ENCODE measurements at regions not wholly inside any gene's neighbourhood (a gene's known extent, or its start where the extent isn't known, plus 50 kb on each side); places are given as distances from the start of the nearest gene placed in this dataset.

DNA sequence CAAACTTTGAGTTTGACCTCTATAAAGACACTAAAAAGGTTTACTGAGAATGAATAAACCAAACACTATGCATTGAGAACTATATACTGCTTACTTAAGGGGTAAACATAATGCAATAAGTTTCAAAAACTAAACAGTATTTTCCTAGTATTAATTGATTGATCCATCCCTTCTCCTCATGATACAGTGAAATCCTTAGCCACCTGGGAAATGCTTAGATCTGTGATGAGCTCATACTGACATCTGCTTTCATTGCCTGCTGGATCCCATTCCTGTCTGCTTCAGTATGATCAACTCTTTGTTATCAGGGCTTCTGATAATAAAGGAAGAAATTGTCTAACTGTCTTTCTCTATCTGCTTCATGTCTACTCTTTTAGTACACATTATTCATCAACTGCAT is 74.9 kb upstream of the UBE2E3 start:
- Mint-ChIP-seq H3K9me3 (ENCODE audit: low read depth) (peaks cover 3% of the 10 kb centered on the region), H3K27me3 (no peaks in the 10 kb centered on the region), H3K27ac (no peak overlapping the region), H3K36me3 (ENCODE audit: insufficient read depth) (no peaks in the 10 kb centered on the region), H3K4me1 (ENCODE audit: low read depth) (no peaks in the 10 kb centered on the region), H3K4me3 (ENCODE audit: low read depth) (no peak overlapping the region)
- TF ChIP-seq, protein P1, sequence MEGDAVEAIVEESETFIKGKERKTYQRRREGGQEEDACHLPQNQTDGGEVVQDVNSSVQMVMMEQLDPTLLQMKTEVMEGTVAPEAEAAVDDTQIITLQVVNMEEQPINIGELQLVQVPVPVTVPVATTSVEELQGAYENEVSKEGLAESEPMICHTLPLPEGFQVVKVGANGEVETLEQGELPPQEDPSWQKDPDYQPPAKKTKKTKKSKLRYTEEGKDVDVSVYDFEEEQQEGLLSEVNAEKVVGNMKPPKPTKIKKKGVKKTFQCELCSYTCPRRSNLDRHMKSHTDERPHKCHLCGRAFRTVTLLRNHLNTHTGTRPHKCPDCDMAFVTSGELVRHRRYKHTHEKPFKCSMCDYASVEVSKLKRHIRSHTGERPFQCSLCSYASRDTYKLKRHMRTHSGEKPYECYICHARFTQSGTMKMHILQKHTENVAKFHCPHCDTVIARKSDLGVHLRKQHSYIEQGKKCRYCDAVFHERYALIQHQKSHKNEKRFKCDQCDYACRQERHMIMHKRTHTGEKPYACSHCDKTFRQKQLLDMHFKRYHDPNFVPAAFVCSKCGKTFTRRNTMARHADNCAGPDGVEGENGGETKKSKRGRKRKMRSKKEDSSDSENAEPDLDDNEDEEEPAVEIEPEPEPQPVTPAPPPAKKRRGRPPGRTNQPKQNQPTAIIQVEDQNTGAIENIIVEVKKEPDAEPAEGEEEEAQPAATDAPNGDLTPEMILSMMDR (IDR thresholded peaks at IDR 0.05; ENCODE audit: unreplicated experiment), result no peak
- no peak for DNase-seq (ENCODE audit: low spot score, unreplicated experiment)

DNA sequence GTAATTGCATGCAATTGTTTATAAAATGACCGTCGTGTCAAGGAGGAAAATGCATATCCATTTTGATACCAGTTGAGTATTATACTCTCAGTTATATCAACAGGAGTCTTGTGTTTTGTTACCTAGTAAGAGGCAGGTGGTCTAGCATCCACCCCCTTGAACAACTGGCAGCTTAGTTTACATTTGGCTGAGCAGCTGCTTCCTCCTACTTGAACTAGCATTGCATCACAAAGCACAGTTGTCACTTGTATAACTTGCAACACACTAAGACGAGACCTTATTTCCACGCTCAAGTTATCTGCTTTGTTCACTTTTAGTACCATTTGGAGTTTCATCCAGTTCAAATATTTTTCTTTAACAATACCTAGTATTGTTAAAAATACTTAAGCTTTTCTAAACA is 75.4 kb upstream of the UBE2E3 start:
- Mint-ChIP-seq H3K4me3 (ENCODE audit: low read depth) (no peak overlapping the region), H3K27ac (no peak overlapping the region)
- no peak for DNase-seq (ENCODE audit: low spot score, unreplicated experiment)

DNA sequence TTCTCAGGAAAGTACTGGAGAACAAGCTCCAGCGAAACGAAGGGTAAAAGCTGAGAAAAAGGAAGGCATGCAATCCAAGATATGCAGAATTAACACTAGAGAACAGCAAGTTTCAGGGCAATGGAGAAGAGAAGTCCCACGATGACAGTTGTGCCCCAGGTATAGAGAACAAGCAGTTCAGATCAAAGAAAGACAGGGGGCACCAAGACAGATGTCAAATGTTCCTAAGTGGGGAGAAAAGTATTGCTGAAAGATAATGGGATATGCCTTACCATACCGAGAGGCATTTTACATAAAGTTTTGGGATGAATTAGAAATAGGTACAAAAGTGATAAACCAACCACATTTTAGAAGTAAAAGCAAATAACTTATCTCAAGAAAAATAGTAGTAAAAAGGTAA is 79.1 kb upstream of the UBE2E3 start:
- DNase-seq (ENCODE audit: low spot score, unreplicated experiment), result no peak
- H3K36me3 Mint-ChIP-seq (ENCODE audit: insufficient read depth), result no peaks in the 10 kb centered on the region
- TF ChIP-seq, protein P1 (IDR thresholded peaks at IDR 0.05; ENCODE audit: unreplicated experiment), result no peak
- no peaks in the 10 kb centered on the region for H3K4me1 Mint-ChIP-seq (ENCODE audit: low read depth)
- no peaks in the 10 kb centered on the region for H3K27me3 Mint-ChIP-seq
- no peak overlapping the region for H3K27ac Mint-ChIP-seq
- H3K4me3 Mint-ChIP-seq (ENCODE audit: low read depth), result no peak overlapping the region
- no peaks in the 10 kb centered on the region for H3K9me3 Mint-ChIP-seq (ENCODE audit: low read depth)

More for the DNA sequence above, 75.4 kb upstream of the UBE2E3 start:
- Mint-ChIP-seq H3K27me3 (no peaks in the 10 kb centered on the region), H3K9me3 (ENCODE audit: low read depth) (peaks cover 3% of the 10 kb centered on the region), H3K36me3 (ENCODE audit: insufficient read depth) (no peaks in the 10 kb centered on the region), H3K4me1 (ENCODE audit: low read depth) (no peaks in the 10 kb centered on the region)
- TF ChIP-seq, protein P1 (IDR thresholded peaks at IDR 0.05; ENCODE audit: unreplicated experiment), result no peak

DNA sequence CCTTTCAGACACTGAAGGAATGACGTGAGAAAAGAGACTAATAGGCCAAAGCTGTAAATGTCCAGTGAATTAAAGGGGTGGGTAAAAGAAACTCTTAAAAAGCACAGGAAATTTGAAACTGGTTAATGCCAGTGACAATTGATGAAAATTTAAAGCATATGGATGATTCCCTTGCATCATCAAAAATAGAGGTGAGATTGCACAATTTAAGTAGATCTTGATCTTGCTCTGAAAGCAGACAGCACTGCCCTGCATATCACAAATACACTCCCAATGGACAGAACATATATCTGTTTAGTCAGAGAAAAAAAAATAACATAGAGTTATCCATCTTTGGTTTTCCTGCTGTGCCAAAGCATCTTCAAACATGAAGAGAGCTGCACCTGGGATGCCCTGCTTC is 86.7 kb upstream of the UBE2E3 start:
- Mint-ChIP-seq H3K4me3 (ENCODE audit: low read depth) (no peak overlapping the region), H3K27ac (no peak overlapping the region), H3K36me3 (ENCODE audit: insufficient read depth) (no peaks in the 10 kb centered on the region), H3K4me1 (ENCODE audit: low read depth) (no peaks in the 10 kb centered on the region), H3K9me3 (ENCODE audit: low read depth) (no peaks in the 10 kb centered on the region), H3K27me3 (no peaks in the 10 kb centered on the region)
- TF ChIP-seq, protein P1 (IDR thresholded peaks at IDR 0.05; ENCODE audit: unreplicated experiment), result no peak
- no peak for DNase-seq (ENCODE audit: low spot score, unreplicated experiment)

DNA sequence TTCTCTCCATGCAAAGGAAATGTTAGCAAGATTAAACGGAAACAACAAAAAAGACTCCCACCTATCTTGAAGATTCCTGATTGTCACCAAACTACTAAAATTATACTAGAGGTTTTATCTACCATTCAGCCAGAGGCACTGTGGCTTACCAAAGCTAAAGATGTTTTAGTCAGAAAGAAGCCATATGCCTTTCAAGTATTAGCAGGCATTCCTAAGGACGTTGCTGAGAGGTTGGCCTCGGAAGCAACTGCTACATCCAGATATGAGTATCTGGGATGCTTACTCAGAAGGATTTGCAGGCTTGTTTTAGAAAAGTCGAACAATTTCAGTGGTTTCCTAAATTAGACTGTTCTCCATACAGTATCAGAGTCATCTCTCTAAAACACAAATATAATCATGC is 88.3 kb upstream of the UBE2E3 start:
- Mint-ChIP-seq H3K4me1 (ENCODE audit: low read depth) (no peaks in the 10 kb centered on the region), H3K9me3 (ENCODE audit: low read depth) (no peaks in the 10 kb centered on the region), H3K36me3 (ENCODE audit: insufficient read depth) (no peaks in the 10 kb centered on the region), H3K27ac (no peak overlapping the region), H3K27me3 (no peaks in the 10 kb centered on the region), H3K4me3 (ENCODE audit: low read depth) (no peak overlapping the region)
- TF ChIP-seq, protein P1 (IDR thresholded peaks at IDR 0.05; ENCODE audit: unreplicated experiment), result no peak
- DNase-seq (ENCODE audit: low spot score, unreplicated experiment), result no peak

Measured in progenitor cell of endocrine pancreas (in vitro differentiated cells).